H1 (cell line): ENCODE measurements at regions not wholly inside any gene's neighbourhood (a gene's known extent, or its start where the extent isn't known, plus 50 kb on each side); places are given as distances from the start of the nearest gene placed in this dataset.

Experiments used
- CTCF ChIA-PET: fragments of 300-600 bp; sonication (Branson Sonifier 250); formaldehyde crosslinking; loops from one replicate; lab custom pipeline; 2021; ENCODE audit not compliant: partially characterized antibody; lab: Charles Lee
- POLR2A ChIA-PET: fragments of 300-600 bp; sonication (Branson Sonifier 250); formaldehyde crosslinking; loops from one replicate; lab custom pipeline; 2021; ENCODE audit warnings: inconsistent platforms; ENCODE audit not compliant: partially characterized antibody; lab: Charles Lee
- DNase-seq, 2 experiments: peaks; one replicate each; pipeline versions ENCODE4 v3.0.0 to v3.0.0-alpha.2; 2010 to 2022; ENCODE audit warnings: low spot score in 2 of 2, low read depth in 1 of 2, mixed read lengths in 1 of 2
- FAIRE-seq: peaks from 2 replicates; lab custom pipeline; 2011; peaks lifted over from hg19 to GRCh38; lab: Jason Lieb, UNC
- H2AFZ ChIP-seq: 2 replicates; pipeline ENCODE4 v1.8.1; 2012; ENCODE audit warnings: low read length, inconsistent platforms
- H2AK5ac ChIP-seq: 2 replicates; pipeline ENCODE4 v1.6.1; 2013; ENCODE audit warnings: low read depth, low read length
- H2BK120ac ChIP-seq: replicated peaks from 2 replicates; pipeline ENCODE3; 2013; ENCODE audit warnings: low read depth, low read length, inconsistent platforms
- H2BK12ac ChIP-seq: 2 replicates; pipeline ENCODE4 v1.6.1; 2013; ENCODE audit warnings: low read depth, low read length
- H2BK15ac ChIP-seq: 2 replicates; pipeline ENCODE4 v1.6.1; 2013; ENCODE audit warnings: low read length
- H2BK20ac ChIP-seq: 2 replicates; pipeline ENCODE4 v1.6.1; 2013; ENCODE audit warnings: low read length
- H2BK5ac ChIP-seq: 2 replicates; pipeline ENCODE4 v1.6.1; 2013; ENCODE audit warnings: low read depth, low read length
- H3K14ac ChIP-seq: 2 replicates; pipeline ENCODE4 v1.6.1; 2013; ENCODE audit warnings: inconsistent platforms; ENCODE audit not compliant: insufficient read length
- H3K18ac ChIP-seq: 2 replicates; pipeline ENCODE4 v1.6.1; 2013; ENCODE audit warnings: low read length; ENCODE audit errors: extremely low read depth
- H3K23ac ChIP-seq: 2 replicates; pipeline ENCODE4 v1.6.1; 2013; ENCODE audit warnings: inconsistent platforms; ENCODE audit not compliant: insufficient read length
- H3K23me2 ChIP-seq: 2 replicates; pipeline ENCODE4 v1.6.1; 2013; ENCODE audit warnings: low read depth, low read length
- H3K27ac ChIP-seq: 2 replicates; pipeline ENCODE4 v1.6.1; 2011; ENCODE audit warnings: low read depth, low read length, inconsistent platforms
- H3K27me3 ChIP-seq, 4 experiments: replicated peaks in 1 of 4; 1 replicate in 1 of 4; 2 replicates in 3 of 4; pipeline versions ENCODE4 v1.6.1 to v1.8.1; 2011 to 2013; ENCODE audit warnings: low read length in 3 of 4, mild to moderate bottlenecking in 3 of 4, inconsistent platforms in 2 of 4, mixed read lengths in 2 of 4, moderate library complexity in 1 of 4; ENCODE audit not compliant: control insufficient read depth in 3 of 4, insufficient read depth in 3 of 4; ENCODE audit errors: extremely low read depth in 1 of 4
- H3K36me3 ChIP-seq, 4 experiments: 2 replicates each; pipeline versions ENCODE4 v1.6.1 to v1.8.1; 2011 to 2013; ENCODE audit warnings: mild to moderate bottlenecking in 4 of 4, low read length in 3 of 4, moderate library complexity in 2 of 4, control low read depth in 1 of 4, inconsistent platforms in 1 of 4; ENCODE audit not compliant: insufficient read depth in 4 of 4, control insufficient read depth in 2 of 4
- H3K4ac ChIP-seq: replicated peaks from 2 replicates; pipeline ENCODE3; 2013; ENCODE audit warnings: low read length, low read depth, mixed read lengths, inconsistent platforms; ENCODE audit not compliant: insufficient read length
- H3K4me1 ChIP-seq, 4 experiments: replicated peaks in 1 of 4; 1 replicate in 1 of 4; 2 replicates in 3 of 4; pipeline versions ENCODE4 v1.6.1 to v1.8.1; 2011 to 2013; ENCODE audit warnings: low read length in 3 of 4, inconsistent platforms in 2 of 4, mixed read lengths in 1 of 4; ENCODE audit not compliant: insufficient read depth in 4 of 4, control insufficient read depth in 3 of 4
- H3K4me2 ChIP-seq, 2 experiments: 2 replicates each; pipeline versions ENCODE4 v1.6.1 to v1.8.1; 2011 to 2013; ENCODE audit warnings: low read depth in 2 of 2, low read length in 2 of 2, control low read depth in 1 of 2, inconsistent platforms in 1 of 2, mild to moderate bottlenecking in 1 of 2; ENCODE audit not compliant: insufficient read depth in 1 of 2
- H3K4me3 ChIP-seq, 4 experiments: fragments of 200-600, 300-600 bp in 1 of 4; sonication (generic), shearing (Covaris generic), sonication (Bioruptor Twin) in 1 of 4; 2 replicates each; pipeline versions ENCODE4 v1.5.1 to v1.8.1; 2011 to 2016; ENCODE audit warnings: low read length in 4 of 4, low read depth in 3 of 4, control low read depth in 2 of 4, inconsistent platforms in 2 of 4, mild to moderate bottlenecking in 2 of 4, mixed read lengths in 1 of 4, moderate library complexity in 1 of 4; ENCODE audit not compliant: insufficient read depth in 2 of 4; ENCODE audit errors: extremely low read depth in 1 of 4
- H3K56ac ChIP-seq: replicated peaks from 2 replicates; pipeline ENCODE3; 2013; ENCODE audit warnings: low read depth, mild to moderate bottlenecking, mixed read lengths, low read length, inconsistent platforms; ENCODE audit not compliant: insufficient read length
- H3K79me1 ChIP-seq: 2 replicates; pipeline ENCODE4 v1.6.1; 2013; ENCODE audit warnings: low read depth, low read length, control low read depth
- H3K79me2 ChIP-seq, 2 experiments: 2 replicates each; pipeline versions ENCODE4 v1.6.1 to v1.8.1; 2012 to 2013; ENCODE audit warnings: low read length in 2 of 2, mild to moderate bottlenecking in 2 of 2, inconsistent platforms in 1 of 2; ENCODE audit not compliant: insufficient read depth in 2 of 2, control insufficient read depth in 1 of 2
- H3K9ac ChIP-seq, 4 experiments: replicated peaks in 1 of 4; 1 replicate in 1 of 4; 2 replicates in 3 of 4; pipeline versions ENCODE4 v1.6.1 to v1.8.1; 2011 to 2013; ENCODE audit warnings: low read depth in 3 of 4, low read length in 3 of 4, control low read depth in 2 of 4, mild to moderate bottlenecking in 2 of 4, moderate library complexity in 2 of 4, inconsistent platforms in 1 of 4; ENCODE audit errors: extremely low read depth in 1 of 4
- H3K9me3 ChIP-seq, 2 experiments: 2 replicates each; pipeline versions ENCODE4 v1.6.1 to v1.8.1; 2012 to 2013; ENCODE audit warnings: mild to moderate bottlenecking in 2 of 2, moderate library complexity in 2 of 2, control low read depth in 1 of 2, inconsistent platforms in 1 of 2, low read depth in 1 of 2, low read length in 1 of 2, mixed read lengths in 1 of 2; ENCODE audit not compliant: insufficient read depth in 2 of 2
- H4K20me1 ChIP-seq, 2 experiments: replicated peaks in 1 of 2; 2 replicates each; pipeline versions ENCODE3 to v1.8.1; 2011 to 2013; ENCODE audit warnings: inconsistent platforms in 2 of 2, low read length in 2 of 2, mild to moderate bottlenecking in 1 of 2; ENCODE audit not compliant: insufficient read depth in 2 of 2, control insufficient read depth in 1 of 2
- H4K5ac ChIP-seq: 2 replicates; pipeline ENCODE4 v1.6.1; 2013; ENCODE audit warnings: low read length, low read depth, mixed read lengths, inconsistent platforms; ENCODE audit not compliant: insufficient read length
- H4K8ac ChIP-seq: 2 replicates; pipeline ENCODE4 v1.8.0; 2013; ENCODE audit warnings: mild to moderate bottlenecking, moderate library complexity, low read length, inconsistent platforms; ENCODE audit not compliant: insufficient read depth; ENCODE audit errors: extremely low read depth
- H4K91ac ChIP-seq: replicated peaks from 2 replicates; pipeline ENCODE3; 2013; ENCODE audit warnings: low read length, mixed read lengths, inconsistent platforms; ENCODE audit not compliant: insufficient read length
- BCL11A ChIP-seq, 2 experiments: IDR thresholded peaks; one replicate each; pipeline ENCODE4 v1.6.1; 2011; ENCODE audit warnings: low read depth in 2 of 2, low read length in 2 of 2, mild to moderate bottlenecking in 2 of 2
- CREB1 ChIP-seq: IDR thresholded peaks from 2 replicates; pipeline ENCODE4 v1.6.1; 2012; ENCODE audit warnings: inconsistent platforms
- ZNF274 ChIP-seq: IDR thresholded peaks from 2 replicates; pipeline ENCODE4 v1.7.0; 2012; ENCODE audit warnings: low read length, borderline replicate concordance; ENCODE audit errors: extremely low read depth
- WGBS, 2 experiments: shearing (Covaris generic) in 1 of 2; methylation state at CpG; one replicate each; pipeline versions ENCODE4 v1.1.6 to v1.1.7; 2013 to 2015; ENCODE audit warnings: low lambda C conversion rate in 2 of 2, mixed read lengths in 2 of 2, inconsistent platforms in 1 of 2, low coverage in 1 of 2, missing lambda C conversion rate in 1 of 2; ENCODE audit not compliant: insufficient replicate concordance in 2 of 2, insufficient coverage in 1 of 2, insufficient read length in 1 of 2; ENCODE audit errors: extremely low coverage in 1 of 2, missing lambda C conversion rate in 1 of 2; 5-methylcytosine and 5-hydroxymethylcytosine counted together
- TF ChIP-seq, protein P1 (sequence below): IDR thresholded peaks from 2 replicates; pipeline ENCODE4 v1.6.1; 2012; ENCODE audit warnings: inconsistent platforms

DNA sequence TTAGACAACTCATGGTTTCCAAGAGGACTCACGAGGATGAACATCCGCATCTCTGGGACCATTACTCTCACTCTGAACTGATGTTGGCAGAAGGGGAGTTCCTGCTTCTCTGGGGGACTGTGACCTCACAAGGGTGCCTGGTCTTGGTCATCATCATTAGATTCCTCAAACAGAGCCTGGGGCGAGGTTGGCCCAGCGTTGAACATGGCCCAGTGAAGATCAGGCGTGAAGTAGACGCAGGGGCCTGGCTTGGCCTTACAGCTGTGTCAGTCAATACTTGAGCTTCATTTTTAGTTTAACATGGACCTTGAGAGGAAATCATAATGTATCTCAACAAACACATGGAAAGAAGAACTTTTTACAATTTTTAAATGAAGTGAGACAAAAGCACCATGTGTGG is 617.1 kb downstream of the BRD1 start:
- POLR2A ChIA-PET, result interaction anchor here (0.6 kb wide), 1 partner anchor 157 kb away, joined by 3 read pairs; no protein-coding TSS in a partner anchor
- H2BK12ac ChIP-seq, result no peak overlapping the region
- TF ChIP-seq, protein P1, sequence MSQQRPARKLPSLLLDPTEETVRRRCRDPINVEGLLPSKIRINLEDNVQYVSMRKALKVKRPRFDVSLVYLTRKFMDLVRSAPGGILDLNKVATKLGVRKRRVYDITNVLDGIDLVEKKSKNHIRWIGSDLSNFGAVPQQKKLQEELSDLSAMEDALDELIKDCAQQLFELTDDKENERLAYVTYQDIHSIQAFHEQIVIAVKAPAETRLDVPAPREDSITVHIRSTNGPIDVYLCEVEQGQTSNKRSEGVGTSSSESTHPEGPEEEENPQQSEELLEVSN, result no peak
- TF ChIP-seq CREB1, result no peak
- no peak for TF ChIP-seq BCL11A (IDR thresholded peaks at IDR 0.05; ENCODE audit: low read depth in 2 of 2, low read length in 2 of 2)
- TF ChIP-seq ZNF274, result no peak

More for the DNA sequence above, 617.1 kb downstream of the BRD1 start:
- FAIRE-seq (no peak), DNase-seq (no peak)
- no peak overlapping the region for H4K8ac ChIP-seq
- H3K79me2 ChIP-seq, result no peaks in the 10 kb centered on the region
- no peak overlapping the region for H3K56ac ChIP-seq
- no peaks in the 10 kb centered on the region for H3K27me3 ChIP-seq
- no peak overlapping the region for H3K9ac ChIP-seq
- H4K20me1 ChIP-seq, result peaks cover 0 to 3% of the 10 kb centered on the region in 2 experiments
- H2AK5ac ChIP-seq, result no peak overlapping the region
- H2BK15ac ChIP-seq, result no peak overlapping the region
- no peak overlapping the region for H3K4me2 ChIP-seq
- no peak overlapping the region for H3K23ac ChIP-seq
- H3K4ac ChIP-seq, result no peak overlapping the region
- H3K14ac ChIP-seq, result no peak overlapping the region
- H3K9me3 ChIP-seq, result no peaks in the 10 kb centered on the region
- no peaks in the 10 kb centered on the region for H3K36me3 ChIP-seq
- WGBS, 2 experiments, result 96% methylated on average over 6 of the region's 6 CpGs; no CpG with 5 or more reads in 1 of the 2 experiments
- H3K4me3 ChIP-seq, result no peak overlapping the region
- no peak overlapping the region for H2BK120ac ChIP-seq
- H4K91ac ChIP-seq, result no peak overlapping the region
- no peak overlapping the region for H2AFZ ChIP-seq
- CTCF ChIA-PET, result interaction anchor here (0.6 kb wide), 1 partner anchor 775 kb away, joined by 3 read pairs; no protein-coding TSS in a partner anchor
- no peaks in the 10 kb centered on the region for H3K23me2 ChIP-seq
- H3K79me1 ChIP-seq, result no peaks in the 10 kb centered on the region
- no peak overlapping the region for H3K18ac ChIP-seq
- H2BK20ac ChIP-seq, result no peak overlapping the region
- H3K4me1 ChIP-seq, result no peaks in the 10 kb centered on the region
- no peak overlapping the region for H3K27ac ChIP-seq
- H4K5ac ChIP-seq, result no peak overlapping the region
- no peak overlapping the region for H2BK5ac ChIP-seq
